SK-N-MC (cell line): ENCODE measurements at regions not wholly inside any gene's neighbourhood (a gene's known extent, or its start where the extent isn't known, plus 50 kb on each side); places are given as distances from the start of the nearest gene placed in this dataset.

ENCODE experiments used
- DNase-seq: peaks from one replicate; pipeline ENCODE4 v3.0.0-alpha.2; 2011; ENCODE audit warnings: low read depth, low spot score
- H3K27ac ChIP-seq: fragments of 200-600 bp; sonication (generic); 2 replicates; pipeline ENCODE4 v1.5.1; 2016; ENCODE audit warnings: mixed run types
- H3K36me3 ChIP-seq: fragments of 200-600 bp; sonication (generic); 2 replicates; pipeline ENCODE4 v1.6.1; 2017; ENCODE audit warnings: antibody characterized with exemption, low read length, mixed read lengths; ENCODE audit not compliant: insufficient read depth
- H3K4me3 ChIP-seq: fragments of 200-600 bp; sonication (generic); 2 replicates; pipeline ENCODE4 v1.5.1; 2016
- H3K9ac ChIP-seq: fragments of 200-600 bp; sonication (generic); 2 replicates; pipeline ENCODE4 v1.8.0; 2017; ENCODE audit warnings: mixed run types, mixed read lengths; ENCODE audit not compliant: insufficient read length
- H3K9me3 ChIP-seq: fragments of 200-600 bp; sonication (generic); 2 replicates; pipeline ENCODE4 v1.6.1; 2017; ENCODE audit warnings: low read depth, mild to moderate bottlenecking, antibody characterized with exemption, low read length, moderate library complexity, mixed read lengths
- EZH2 ChIP-seq: fragments of 200-600 bp; sonication (generic); IDR thresholded peaks from one replicate; pipeline ENCODE4 v1.6.1; 2017; ENCODE audit warnings: antibody characterized with exemption
- FOXP2 ChIP-seq: optimal IDR thresholded peaks from 2 replicates; pipeline ENCODE3; 2011; ENCODE audit warnings: mild to moderate bottlenecking, moderate library complexity; ENCODE audit not compliant: insufficient read depth; ENCODE audit errors: extremely low read length, control extremely low read depth
- POLR2AphosphoS5 ChIP-seq: IDR thresholded peaks from 2 replicates; pipeline ENCODE4 v1.6.1; 2012; ENCODE audit warnings: mild to moderate bottlenecking, low read depth, low read length, borderline replicate concordance

GRCh38 chr1:118247593-118247992 lies 62.6 kb upstream of the SPAG17 start:
- Histone ChIP-seq H3K36me3 (no peaks in the 10 kb centered on the region), H3K9ac (no peak overlapping the region), H3K27ac (no peak overlapping the region), H3K9me3 (no peaks in the 10 kb centered on the region), H3K4me3 (no peak overlapping the region)
- no peak for TF ChIP-seq POLR2AphosphoS5
- TF ChIP-seq EZH2, result no peak
- TF ChIP-seq FOXP2, result no peak
- no peak for DNase-seq

- DNase-seq, result no peak
- Histone ChIP-seq H3K27ac (no peak overlapping the region), H3K36me3 (no peaks in the 10 kb centered on the region), H3K4me3 (no peak overlapping the region), H3K9ac (no peak overlapping the region), H3K9me3 (no peaks in the 10 kb centered on the region)
- TF ChIP-seq FOXP2 (no peak), POLR2AphosphoS5 (no peak), EZH2 (no peak)
Observed at GRCh38 chr1:118246646-118247045, 61.6 kb upstream of the SPAG17 start.

- Histone ChIP-seq H3K9ac (no peak overlapping the region), H3K36me3 (no peaks in the 10 kb centered on the region), H3K4me3 (no peak overlapping the region), H3K9me3 (no peaks in the 10 kb centered on the region), H3K27ac (no peak overlapping the region)
- DNase-seq, result no peak
- TF ChIP-seq POLR2AphosphoS5, result no peak
- no peak for TF ChIP-seq EZH2
- no peak for TF ChIP-seq FOXP2
Observed at GRCh38 chr1:118244194-118244593, 59.2 kb upstream of the SPAG17 start.

GRCh38 chr1:118243269-118243668 lies 58.2 kb upstream of the SPAG17 start:
- no peak for DNase-seq
- TF ChIP-seq POLR2AphosphoS5 (no peak), FOXP2 (no peak), EZH2 (no peak)
- no peak overlapping the region for H3K27ac ChIP-seq
- H3K9me3 ChIP-seq, result no peaks in the 10 kb centered on the region
- H3K9ac ChIP-seq, result no peak overlapping the region
- H3K36me3 ChIP-seq, result no peaks in the 10 kb centered on the region
- H3K4me3 ChIP-seq, result no peak overlapping the region
